ENCODE measurements at regions not wholly inside any gene's neighbourhood (a gene's known extent, or its start where the extent isn't known, plus 50 kb on each side); places are given as distances from the start of the nearest gene placed in this dataset.
A peak's percentile ranks its signal among the peaks of the same experiment; 100 is the strongest.

DNA sequence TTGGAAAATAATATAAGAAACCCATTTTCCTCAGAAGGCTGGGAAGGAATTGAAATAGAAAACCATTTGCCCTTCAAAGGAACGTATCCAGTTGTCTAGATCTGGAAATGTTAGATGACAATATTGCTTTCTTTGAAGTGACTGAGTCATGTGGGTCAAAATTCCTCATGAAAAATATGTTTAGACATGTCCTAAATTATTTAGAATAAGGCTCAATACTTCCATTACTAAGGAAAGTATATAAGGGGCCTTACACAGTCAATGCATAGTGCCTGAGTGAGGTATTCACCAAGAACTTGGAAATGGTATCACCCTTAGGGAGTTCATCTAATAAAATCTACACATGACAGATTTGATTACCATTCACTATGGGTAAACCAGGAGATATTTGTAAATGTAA, 619.8 kb upstream of the KCNMB2 start:
- H3K9me3 ChIP-seq: no peaks in the 10 kb centered on the region
- no peaks in the 10 kb centered on the region for H3K4me1 ChIP-seq
- DNase-seq: no peak
- intact Hi-C loops (cut with DNase I): no loop called here
- H3K27me3 ChIP-seq: no peaks in the 10 kb centered on the region
- no peak for ATAC-seq
- TF ChIP-seq CTCF (IDR thresholded peaks at IDR 0.05): no peak
- no peaks in the 10 kb centered on the region for H3K36me3 ChIP-seq
- no peak overlapping the region for H3K4me3 ChIP-seq
- H3K27ac ChIP-seq: no peak overlapping the region

DNA sequence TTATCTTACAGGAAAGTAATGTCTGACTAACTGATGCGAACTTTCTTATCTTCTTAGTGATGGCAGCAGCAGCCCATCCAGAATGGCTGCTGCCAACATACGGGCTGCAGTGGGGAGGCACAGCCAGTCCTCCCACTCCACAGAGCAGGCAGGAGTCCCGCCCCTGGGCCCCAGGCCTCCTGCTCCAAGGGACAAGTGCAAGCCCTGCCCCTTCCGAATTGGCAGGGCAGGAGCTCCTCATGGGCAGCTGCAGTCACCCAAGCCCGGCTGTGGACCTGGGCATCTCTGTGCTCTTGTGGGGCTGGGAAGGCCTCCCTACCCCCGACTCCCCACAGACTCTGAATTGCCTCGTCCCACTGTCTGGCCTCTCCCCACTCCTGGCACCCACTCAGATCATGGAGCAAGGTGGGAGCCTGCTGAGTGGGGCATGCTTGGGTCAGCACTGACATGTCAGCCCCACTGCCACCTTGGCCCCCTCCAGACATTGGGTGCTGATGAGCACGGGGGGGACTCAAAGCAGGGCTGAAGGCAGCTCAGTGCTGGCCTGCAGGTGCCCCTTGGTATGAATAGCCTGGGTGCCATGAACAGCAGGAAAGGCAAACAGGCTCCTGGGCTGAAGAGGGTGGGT, 618.9 kb upstream of the KCNMB2 start:
- no peak for TF ChIP-seq CTCF (IDR thresholded peaks at IDR 0.05)
- no peaks in the 10 kb centered on the region for H3K9me3 ChIP-seq
- no peak overlapping the region for H3K4me3 ChIP-seq
- DNase-seq: peak in 1 of 4 donors; percentile 53
- no peaks in the 10 kb centered on the region for H3K4me1 ChIP-seq
- ATAC-seq: no peak
- H3K36me3 ChIP-seq: no peaks in the 10 kb centered on the region
- H3K27ac ChIP-seq: no peak overlapping the region
- intact Hi-C loops (cut with DNase I): no loop called here
- H3K27me3 ChIP-seq: no peaks in the 10 kb centered on the region

DNA sequence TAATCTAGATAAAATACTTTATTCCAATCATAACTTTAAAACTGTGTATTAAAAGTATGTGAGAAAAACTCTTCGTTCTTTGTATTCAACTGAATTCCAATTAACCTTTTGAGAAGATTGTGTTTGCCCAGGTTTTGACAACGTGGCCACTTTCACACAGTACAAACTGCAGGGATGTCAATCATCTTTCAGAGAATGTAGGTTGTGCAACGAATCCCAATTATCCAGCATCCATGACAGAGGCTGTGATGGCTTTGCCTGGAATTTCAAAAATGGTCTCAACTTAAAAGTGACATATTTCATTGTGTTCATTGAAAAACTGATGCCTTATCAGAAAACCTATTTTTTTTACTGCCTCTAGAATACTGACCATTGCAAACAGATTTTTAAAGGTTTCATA, 615.1 kb upstream of the KCNMB2 start:
- intact Hi-C loops (cut with DNase I): no loop called here
- no peak overlapping the region for H3K4me3 ChIP-seq
- no peaks in the 10 kb centered on the region for H3K9me3 ChIP-seq
- H3K27ac ChIP-seq: no peak overlapping the region
- no peaks in the 10 kb centered on the region for H3K4me1 ChIP-seq
- DNase-seq: no peak
- no peaks in the 10 kb centered on the region for H3K27me3 ChIP-seq
- ATAC-seq: no peak
- no peaks in the 10 kb centered on the region for H3K36me3 ChIP-seq
- TF ChIP-seq CTCF (IDR thresholded peaks at IDR 0.05): no peak

- H3K27ac ChIP-seq: no peak overlapping the region
- no peaks in the 10 kb centered on the region for H3K27me3 ChIP-seq
- intact Hi-C loops (cut with DNase I): no loop called here
- H3K4me3 ChIP-seq: no peak overlapping the region
- TF ChIP-seq CTCF (IDR thresholded peaks at IDR 0.05): no peak
- H3K36me3 ChIP-seq: no peaks in the 10 kb centered on the region
- H3K9me3 ChIP-seq: no peaks in the 10 kb centered on the region
- DNase-seq (no peak), ATAC-seq (no peak)
- peaks cover 0 to 3% of the 10 kb centered on the region in 2 donors for H3K4me1 ChIP-seq
Measured at GRCh38 chr3:177924261-177924660, 612.0 kb upstream of the KCNMB2 start.

GRCh38 chr3:177928172-177928873, 607.9 kb upstream of the KCNMB2 start:
- Histone ChIP-seq H3K4me1 (peaks cover 0 to 8% of the 10 kb centered on the region in 2 donors), H3K9me3 (no peaks in the 10 kb centered on the region), H3K36me3 (no peaks in the 10 kb centered on the region), H3K4me3 (no peak overlapping the region), H3K27me3 (no peaks in the 10 kb centered on the region), H3K27ac (no peak overlapping the region)
- no peak for TF ChIP-seq CTCF (IDR thresholded peaks at IDR 0.05)
- intact Hi-C loops (cut with DNase I): no loop called here
- DNase-seq: no peak
- ATAC-seq: peak; percentile 63
